HG02642 (cell line): ENCODE measurements at regions not wholly inside any gene's neighbourhood (a gene's known extent, or its start where the extent isn't known, plus 50 kb on each side); places are given as distances from the start of the nearest gene placed in this dataset.

ENCODE experiments used
- ATAC-seq: cut with Tn5 transposase; IDR thresholded peaks from one replicate; pipeline ENCODE4 v1.9.1; 2021; ENCODE audit warnings: mild to moderate bottlenecking; ENCODE audit not compliant: unreplicated experiment, poor library complexity

- ATAC-seq = no peak
Observed at GRCh38 chr13:26943748-26944147, 183.2 kb upstream of the GPR12 start.

- ATAC-seq = no peak
Observed at GRCh38 chr13:26942184-26942583, 181.6 kb upstream of the GPR12 start.

- ATAC-seq = no peak
Observed at GRCh38 chr13:26941345-26942174, 181.0 kb upstream of the GPR12 start.

- no peak for ATAC-seq
Observed at GRCh38 chr13:26934096-26934495, 173.5 kb upstream of the GPR12 start.

- no peak for ATAC-seq
Observed at GRCh38 chr13:26932465-26932864, 171.9 kb upstream of the GPR12 start.

- ATAC-seq = no peak
Observed at GRCh38 chr13:26929971-26930730, 169.6 kb upstream of the GPR12 start.

GRCh38 chr13:26927511-26927910, 166.9 kb upstream of the GPR12 start:
- ATAC-seq = no peak

GRCh38 chr13:26926371-26926770, 165.8 kb upstream of the GPR12 start:
- ATAC-seq = no peak

GRCh38 chr13:26923824-26924605, 163.4 kb upstream of the GPR12 start:
- ATAC-seq = no peak

GRCh38 chr13:26921918-26922317, 161.3 kb upstream of the GPR12 start:
- no peak for ATAC-seq

- no peak for ATAC-seq
Observed at GRCh38 chr13:26920614-26921355, 160.2 kb upstream of the GPR12 start.

- no peak for ATAC-seq
Observed at GRCh38 chr13:26919732-26920131, 159.1 kb upstream of the GPR12 start.

- ATAC-seq = no peak
Observed at GRCh38 chr13:26919311-26919710, 158.7 kb upstream of the GPR12 start.

GRCh38 chr13:26914624-26915023, 154.0 kb upstream of the GPR12 start:
- no peak for ATAC-seq

GRCh38 chr13:26914148-26914547, 153.6 kb upstream of the GPR12 start:
- ATAC-seq = no peak

GRCh38 chr13:26910754-26911465, 150.3 kb upstream of the GPR12 start:
- no peak for ATAC-seq

GRCh38 chr13:26909477-26909876, 148.9 kb upstream of the GPR12 start:
- ATAC-seq = no peak

- ATAC-seq = no peak
Observed at GRCh38 chr13:26908126-26908525, 147.5 kb upstream of the GPR12 start.

GRCh38 chr13:26899202-26899601, 138.6 kb upstream of the GPR12 start:
- ATAC-seq = no peak
